Hepatic stellate cell (primary cell): ENCODE measurements at regions not wholly inside any gene's neighbourhood (a gene's known extent, or its start where the extent isn't known, plus 50 kb on each side); places are given as distances from the start of the nearest gene placed in this dataset.
"Not testable (repeated sequence)": the region's sequence is repeated elsewhere in the genome, so short reads cannot be mapped to it uniquely, and the experiment has no call there.

Experiments used
- DNase-seq: peaks from one replicate; pipeline ENCODE4 v3.0.0; 2011; ENCODE audit warnings: low spot score

GRCh38 chr13:24563087-24563486 lies 50.5 kb upstream of the PARP4 start:
- DNase-seq, result no peak

GRCh38 chr13:24563971-24564370 lies 51.4 kb upstream of the PARP4 start:
- DNase-seq, result not testable (repeated sequence)

GRCh38 chr13:24564881-24565280 lies 52.3 kb upstream of the PARP4 start:
- no peak for DNase-seq

- DNase-seq, result not testable (repeated sequence)
Measured at GRCh38 chr13:24567593-24567992, 55.0 kb upstream of the PARP4 start.

GRCh38 chr13:24574847-24575246 lies 62.3 kb upstream of the PARP4 start:
- DNase-seq, result no peak

- DNase-seq, result not testable (repeated sequence)
Measured at GRCh38 chr13:24580315-24580714, 67.7 kb upstream of the PARP4 start.

- DNase-seq, result not testable (repeated sequence)
Measured at GRCh38 chr13:24581578-24581977, 69.0 kb upstream of the PARP4 start.

- not testable (repeated sequence) for DNase-seq
Measured at GRCh38 chr13:24591697-24592096, 79.1 kb upstream of the PARP4 start.

GRCh38 chr13:24597906-24598670 lies 82.1 kb upstream of the ATP12A start:
- not testable (repeated sequence) for DNase-seq

- DNase-seq, result not testable (repeated sequence)
Measured at GRCh38 chr13:24599019-24599791, 81.0 kb upstream of the ATP12A start.

- DNase-seq, result peak; percentile 30
Measured at GRCh38 chr13:24605923-24606372, 74.3 kb upstream of the ATP12A start.

GRCh38 chr13:24606486-24607170 lies 73.6 kb upstream of the ATP12A start:
- no peak for DNase-seq

GRCh38 chr13:24610956-24611355 lies 69.3 kb upstream of the ATP12A start:
- no peak for DNase-seq

- DNase-seq, result no peak
Measured at GRCh38 chr13:24612726-24613125, 67.5 kb upstream of the ATP12A start.

- no peak for DNase-seq
Measured at GRCh38 chr13:24613128-24613527, 67.1 kb upstream of the ATP12A start.

GRCh38 chr13:24613755-24614154 lies 66.5 kb upstream of the ATP12A start:
- DNase-seq, result no peak

GRCh38 chr13:24614306-24615080 lies 65.7 kb upstream of the ATP12A start:
- DNase-seq, result no peak

- DNase-seq, result no peak
Measured at GRCh38 chr13:24615114-24615513, 65.1 kb upstream of the ATP12A start.

- no peak for DNase-seq
Measured at GRCh38 chr13:24615911-24616472, 64.2 kb upstream of the ATP12A start.

- no peak for DNase-seq
Measured at GRCh38 chr13:24616514-24616913, 63.7 kb upstream of the ATP12A start.

- DNase-seq, result no peak
Measured at GRCh38 chr13:24617256-24618010, 62.8 kb upstream of the ATP12A start.
